ENCODE measurements at regions not wholly inside any gene's neighbourhood (a gene's known extent, or its start where the extent isn't known, plus 50 kb on each side); places are given as distances from the start of the nearest gene placed in this dataset.
"Not testable (repeated sequence)": the region's sequence is repeated elsewhere in the genome, so short reads cannot be mapped to it uniquely, and the experiment has no call there.

GRCh38 chr12:124679533-124680371 is 112.3 kb upstream of the NCOR2 start:
- Histone ChIP-seq H3K36me3 (no peaks in the 10 kb centered on the region), H3K27me3 (replicated peaks) (no peaks in the 10 kb centered on the region), H3K4me3 (no peak overlapping the region), H3K27ac (peak overlapping the region; percentile 82), H3K9me3 (replicated peaks) (no peaks in the 10 kb centered on the region), H3K4me1 (replicated peaks) (peaks cover 97% of the 10 kb centered on the region)
- peak in 1 of 2 experiments; percentile 41 for DNase-seq (ENCODE audit: low read depth in 1 of 2, low spot score in 2 of 2)

DNA sequence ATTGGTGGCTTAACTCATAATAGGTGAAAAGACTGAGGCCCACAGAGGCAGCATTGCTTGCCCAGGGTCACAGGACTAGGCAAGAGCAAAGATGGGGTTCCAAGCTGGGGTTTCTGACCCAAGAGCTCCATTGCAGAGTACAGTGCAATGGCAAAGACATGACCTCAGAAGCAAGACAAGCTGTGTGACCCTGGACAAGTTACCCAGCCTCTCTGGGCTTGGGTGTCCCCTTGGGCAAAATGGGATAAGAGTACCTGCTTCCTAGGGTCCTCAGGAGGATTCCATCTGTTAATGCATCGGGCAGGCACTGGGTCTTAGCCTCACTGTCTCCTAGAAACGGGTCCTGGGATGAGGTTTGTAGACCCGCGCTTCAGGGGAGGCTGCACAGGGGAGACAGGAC is 111.6 kb upstream of the NCOR2 start:
- H3K27me3 ChIP-seq (replicated peaks): no peaks in the 10 kb centered on the region
- peaks cover 91% of the 10 kb centered on the region for H3K4me1 ChIP-seq (replicated peaks)
- H3K36me3 ChIP-seq: no peaks in the 10 kb centered on the region
- no peak for DNase-seq (ENCODE audit: low read depth in 1 of 2, low spot score in 2 of 2)
- H3K4me3 ChIP-seq: no peak overlapping the region
- H3K9me3 ChIP-seq (replicated peaks): no peaks in the 10 kb centered on the region
- H3K27ac ChIP-seq: peak overlapping the region; percentile 82

DNA sequence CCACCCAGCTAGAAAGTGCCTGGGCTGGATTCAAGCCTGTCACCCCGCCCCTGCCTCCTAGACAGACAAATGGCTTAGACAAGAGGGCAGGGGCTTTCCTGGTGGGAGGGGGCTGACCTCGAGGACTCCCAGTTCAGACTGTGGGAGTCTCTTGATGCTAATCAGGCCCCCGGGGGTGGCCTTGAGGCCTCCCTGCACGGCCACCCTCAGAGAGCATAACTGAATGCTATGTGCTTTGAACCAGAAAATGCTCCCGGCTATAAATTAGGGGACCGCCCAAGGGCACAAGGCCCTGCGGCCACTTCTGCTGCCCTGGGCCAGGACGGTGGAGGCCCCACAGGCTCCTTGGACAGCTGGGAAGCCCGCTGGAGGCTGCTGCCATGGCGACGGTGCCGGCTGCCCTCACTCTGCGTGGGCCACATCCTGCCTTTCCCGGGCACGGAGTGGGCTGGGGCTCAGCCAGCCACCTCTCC is 111.0 kb upstream of the NCOR2 start:
- Histone ChIP-seq H3K4me3 (no peak overlapping the region), H3K27me3 (replicated peaks) (no peaks in the 10 kb centered on the region)
- peak; percentile 99 for DNase-seq (ENCODE audit: low read depth in 1 of 2, low spot score in 2 of 2)

DNA sequence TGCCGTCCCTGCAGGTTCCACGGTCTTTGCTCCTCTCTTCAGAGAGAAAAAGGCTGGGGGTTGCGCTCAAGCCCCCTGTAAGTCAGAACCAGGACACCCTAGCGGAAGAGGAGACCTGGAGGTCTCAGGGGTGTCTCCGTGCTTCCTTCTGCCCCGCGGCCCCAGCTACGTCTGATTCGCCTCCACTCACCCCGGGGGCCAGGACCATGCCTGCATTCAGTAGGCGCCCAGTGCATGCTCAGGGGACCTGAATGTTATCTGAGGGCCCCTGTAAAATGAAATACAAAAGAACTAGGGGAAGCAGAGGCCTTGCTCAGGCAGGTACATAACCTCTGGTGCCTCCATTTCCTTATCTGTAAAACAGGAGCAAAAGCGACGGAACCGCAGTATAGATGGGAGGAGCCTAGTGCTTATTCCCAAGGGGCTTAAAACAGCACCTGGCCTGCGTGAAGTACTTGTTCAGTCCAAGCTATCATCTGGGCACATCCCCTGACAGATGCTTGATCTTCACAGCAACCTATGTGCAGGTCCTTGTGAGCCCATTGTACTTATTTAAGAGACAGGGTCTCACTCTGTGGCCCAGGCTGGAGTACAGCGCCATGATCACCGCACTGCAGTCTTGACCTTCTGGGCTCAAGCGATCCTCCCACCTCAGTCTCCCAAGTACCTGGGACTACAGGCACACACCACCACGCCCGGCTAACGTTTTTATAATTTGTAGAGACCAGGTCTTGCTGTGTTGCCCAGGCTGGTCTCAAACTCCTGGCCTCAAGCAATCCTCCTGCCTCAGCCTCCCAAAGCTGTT is 110.3 kb upstream of the NCOR2 start:
- peak overlapping the region; percentile 64 for H3K27ac ChIP-seq
- no peaks in the 10 kb centered on the region for H3K27me3 ChIP-seq (replicated peaks)
- H3K36me3 ChIP-seq: no peaks in the 10 kb centered on the region
- H3K4me1 ChIP-seq (replicated peaks): peaks cover 78% of the 10 kb centered on the region
- H3K4me3 ChIP-seq: no peak overlapping the region
- no peaks in the 10 kb centered on the region for H3K9me3 ChIP-seq (replicated peaks)
- DNase-seq (ENCODE audit: low read depth in 1 of 2, low spot score in 2 of 2): no peak

More for the DNA sequence above, 111.0 kb upstream of the NCOR2 start:
- Histone ChIP-seq H3K27ac (peak overlapping the region; percentile 82), H3K4me1 (replicated peaks) (peaks cover 85% of the 10 kb centered on the region), H3K36me3 (no peaks in the 10 kb centered on the region), H3K9me3 (replicated peaks) (no peaks in the 10 kb centered on the region)

DNA sequence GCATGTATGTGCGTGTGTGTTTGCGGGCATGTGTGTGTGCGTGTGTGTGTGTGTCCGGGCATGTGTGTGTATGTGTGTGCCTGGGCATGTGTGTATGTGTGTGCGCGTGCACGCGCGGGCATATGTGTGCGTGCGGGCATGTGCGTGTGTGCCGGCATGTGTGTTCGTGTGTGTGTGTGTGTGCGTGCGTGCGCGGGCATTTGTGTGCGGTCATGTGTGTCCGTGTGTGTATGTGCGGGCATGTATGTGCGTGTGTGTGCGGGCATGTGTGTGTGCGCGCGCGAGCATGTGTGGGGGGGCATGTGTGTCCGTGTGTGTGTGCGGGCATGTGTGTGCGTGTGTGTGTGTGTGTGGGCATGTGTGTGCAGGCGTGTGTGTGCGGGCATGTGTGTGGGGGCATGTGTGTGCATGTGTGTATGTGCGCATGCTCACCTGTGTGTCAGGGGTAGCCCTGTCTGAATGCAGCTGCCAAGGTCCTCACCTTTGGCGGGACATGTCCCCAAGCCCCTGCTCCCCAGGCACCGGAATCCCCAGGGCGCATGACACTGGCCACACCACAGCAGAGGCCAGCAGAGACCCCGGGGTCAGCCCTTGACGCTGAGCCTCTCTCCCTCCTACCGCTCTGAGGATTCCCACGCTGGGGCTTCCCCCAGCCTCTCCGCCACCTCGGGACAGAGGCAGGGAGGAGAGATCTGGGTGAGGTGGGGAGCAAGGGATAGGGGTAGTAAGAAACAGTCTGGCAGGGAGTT is 109.5 kb upstream of the NCOR2 start:
- Histone ChIP-seq H3K9me3 (replicated peaks) (no peaks in the 10 kb centered on the region), H3K27me3 (replicated peaks) (no peaks in the 10 kb centered on the region), H3K27ac (peak overlapping the region; percentile 82), H3K4me3 (peak overlapping the region; percentile 5; the same call in 1 of the 2 replicates), H3K36me3 (no peaks in the 10 kb centered on the region), H3K4me1 (replicated peaks) (peaks cover 69% of the 10 kb centered on the region)
- DNase-seq (ENCODE audit: low read depth in 1 of 2, low spot score in 2 of 2): no peak

- Histone ChIP-seq H3K4me1 (replicated peaks) (peaks cover 61% of the 10 kb centered on the region), H3K4me3 (peak overlapping the region; percentile 5), H3K27me3 (replicated peaks) (no peaks in the 10 kb centered on the region), H3K9me3 (replicated peaks) (no peaks in the 10 kb centered on the region), H3K27ac (peak overlapping the region; percentile 82), H3K36me3 (no peaks in the 10 kb centered on the region)
- peak; percentile 86 to 87 for DNase-seq (ENCODE audit: low read depth in 1 of 2, low spot score in 2 of 2)
These were observed 108.7 kb upstream of the NCOR2 start for GRCh38 chr12:124675881-124676713.

DNA sequence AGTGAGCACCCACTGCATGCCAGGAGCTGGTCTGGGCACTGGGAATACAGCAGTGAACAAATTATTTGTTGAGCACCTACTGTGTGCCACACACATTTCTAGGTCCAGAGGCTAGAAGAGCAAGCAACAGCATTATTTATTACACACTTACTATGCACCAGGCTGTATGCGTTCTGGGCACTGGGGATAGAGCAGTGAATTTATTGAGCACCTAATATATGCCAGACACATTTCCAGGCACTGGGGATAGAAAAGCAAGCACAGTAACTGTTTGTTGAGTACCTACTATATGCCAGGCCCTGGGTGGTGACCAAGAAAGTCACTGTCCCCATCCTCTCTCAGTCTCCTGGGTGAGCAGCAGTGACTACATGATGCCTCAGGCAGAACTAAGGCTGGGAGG is 107.5 kb upstream of the NCOR2 start:
- H3K4me3 ChIP-seq: no peak overlapping the region

GRCh38 chr12:124673801-124674617 is 106.6 kb upstream of the NCOR2 start:
- H3K36me3 ChIP-seq: no peaks in the 10 kb centered on the region
- H3K4me1 ChIP-seq (replicated peaks): peaks cover 42% of the 10 kb centered on the region
- no peaks in the 10 kb centered on the region for H3K9me3 ChIP-seq (replicated peaks)
- DNase-seq (ENCODE audit: low read depth in 1 of 2, low spot score in 2 of 2): no peak
- no peak overlapping the region for H3K4me3 ChIP-seq
- no peak overlapping the region for H3K27ac ChIP-seq
- no peaks in the 10 kb centered on the region for H3K27me3 ChIP-seq (replicated peaks)

More for the DNA sequence above, 107.5 kb upstream of the NCOR2 start:
- H3K27ac ChIP-seq: no peak overlapping the region; the same call in 1 of the 2 replicates
- no peaks in the 10 kb centered on the region for H3K9me3 ChIP-seq (replicated peaks)
- H3K4me1 ChIP-seq (replicated peaks): peaks cover 50% of the 10 kb centered on the region
- H3K27me3 ChIP-seq (replicated peaks): no peaks in the 10 kb centered on the region
- DNase-seq (ENCODE audit: low read depth in 1 of 2, low spot score in 2 of 2): no peak
- no peaks in the 10 kb centered on the region for H3K36me3 ChIP-seq

GRCh38 chr12:124669271-124669721 is 101.9 kb upstream of the NCOR2 start:
- not testable (repeated sequence) for H3K27ac ChIP-seq; DNase-seq (ENCODE audit: low read depth in 1 of 2, low spot score in 2 of 2); H3K36me3 ChIP-seq; H3K27me3 ChIP-seq (replicated peaks); H3K4me3 ChIP-seq; H3K9me3 ChIP-seq (replicated peaks)
- H3K4me1 ChIP-seq (replicated peaks): peaks cover 28% of the 10 kb centered on the region

GRCh38 chr12:124668602-124669001 is 101.2 kb upstream of the NCOR2 start:
- Histone ChIP-seq H3K27ac (no peak overlapping the region), H3K4me3 (no peak overlapping the region), H3K36me3 (no peaks in the 10 kb centered on the region), H3K4me1 (replicated peaks) (peaks cover 35% of the 10 kb centered on the region), H3K27me3 (replicated peaks) (no peaks in the 10 kb centered on the region), H3K9me3 (replicated peaks) (no peaks in the 10 kb centered on the region)
- no peak for DNase-seq (ENCODE audit: low read depth in 1 of 2, low spot score in 2 of 2)

- no peak for DNase-seq (ENCODE audit: low read depth in 1 of 2, low spot score in 2 of 2)
- H3K4me1 ChIP-seq (replicated peaks): peaks cover 42% of the 10 kb centered on the region
- H3K4me3 ChIP-seq: no peak overlapping the region
- no peaks in the 10 kb centered on the region for H3K27me3 ChIP-seq (replicated peaks)
- H3K9me3 ChIP-seq (replicated peaks): no peaks in the 10 kb centered on the region
- no peaks in the 10 kb centered on the region for H3K36me3 ChIP-seq
- H3K27ac ChIP-seq: no peak overlapping the region
These were observed 100.3 kb upstream of the NCOR2 start for GRCh38 chr12:124667506-124668326.
